GM19238 (cell line): ENCODE measurements at regions not wholly inside any gene's neighbourhood (a gene's known extent, or its start where the extent isn't known, plus 50 kb on each side); places are given as distances from the start of the nearest gene placed in this dataset.
"Not testable (repeated sequence)": the region's sequence is repeated elsewhere in the genome, so short reads cannot be mapped to it uniquely, and the experiment has no call there.

ENCODE experiments used
- DNase-seq: peaks from one replicate; pipeline ENCODE4 v3.0.0; 2011; ENCODE audit warnings: low spot score; ENCODE audit not compliant: insufficient read length

DNA sequence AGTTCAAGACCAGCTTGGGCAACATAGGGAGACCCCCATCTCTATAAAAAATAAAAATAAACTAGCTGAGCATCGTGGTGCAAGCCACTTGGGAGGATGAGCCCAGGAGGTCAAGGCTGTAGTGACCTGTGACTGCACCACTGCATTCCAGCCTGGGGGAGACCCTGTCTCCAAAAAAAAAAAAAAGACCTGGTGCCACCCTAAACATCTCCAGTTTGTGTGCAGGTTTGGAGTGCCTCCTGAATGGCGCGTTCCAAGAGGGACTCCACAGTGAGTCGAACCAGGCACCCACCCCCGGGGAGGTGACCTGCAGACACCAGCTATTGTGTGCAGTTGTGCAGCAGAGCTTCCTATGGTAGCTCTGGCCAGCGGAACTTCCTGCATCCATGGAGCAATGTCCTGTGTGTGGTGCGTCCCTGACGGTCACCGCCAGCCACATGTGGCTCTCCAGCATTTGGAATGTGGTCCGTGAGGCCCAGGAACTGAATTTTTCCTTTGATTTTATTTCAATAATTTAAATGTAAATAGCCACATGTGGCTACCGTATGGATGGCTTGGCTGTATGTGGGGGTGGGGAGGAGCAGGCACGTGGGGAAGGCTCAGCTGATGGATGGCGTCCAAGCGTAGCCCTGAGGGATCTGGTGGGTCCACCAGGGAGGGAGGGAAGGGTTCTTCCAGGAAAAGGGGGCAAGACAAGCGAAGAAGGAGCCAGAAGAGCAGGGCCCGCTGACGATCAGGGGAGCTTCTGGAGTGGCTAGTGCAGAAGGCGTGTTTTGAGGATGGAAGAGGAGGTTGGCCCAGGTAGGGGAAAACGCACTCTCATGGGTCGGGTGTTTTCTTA lies 107.1 kb upstream of the GSE1 start:
- no peak for DNase-seq

DNA sequence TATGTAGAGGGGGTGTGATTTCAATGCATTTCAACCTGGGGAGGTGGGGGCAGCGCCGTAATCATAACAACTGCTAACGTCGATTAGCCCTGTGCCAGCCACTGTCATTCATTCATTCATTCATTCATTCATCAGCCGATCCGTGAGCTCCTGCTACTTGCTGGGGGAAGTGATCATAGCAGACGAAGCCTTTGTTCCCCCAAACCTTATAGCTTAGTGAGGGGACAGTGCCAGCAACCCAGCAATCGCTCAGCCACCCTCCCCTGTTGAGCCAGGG lies 106.5 kb upstream of the GSE1 start:
- DNase-seq = no peak

DNA sequence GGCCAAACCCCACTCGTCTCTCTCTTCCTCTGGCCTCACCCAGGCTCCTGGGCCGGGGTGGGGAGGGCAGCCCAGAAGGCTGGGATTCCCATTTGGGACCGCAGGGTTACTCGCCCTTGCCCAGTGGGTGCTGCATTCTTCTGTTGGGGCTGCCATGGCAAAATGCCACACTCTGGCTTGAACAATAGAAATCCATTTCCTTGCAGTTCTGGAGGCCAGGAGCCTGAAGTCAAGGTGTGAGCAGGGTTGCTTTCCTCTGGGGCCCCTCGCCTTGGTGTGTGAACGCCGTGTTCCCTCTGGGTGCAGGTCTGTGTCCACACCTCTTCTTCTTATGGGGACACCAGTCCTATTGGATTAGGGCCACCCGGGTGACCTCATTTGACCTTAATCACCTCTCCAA lies 105.8 kb upstream of the GSE1 start:
- DNase-seq = no peak

GRCh38 chr16:85508388-85508787 lies 104.7 kb upstream of the GSE1 start:
- DNase-seq = no peak

DNA sequence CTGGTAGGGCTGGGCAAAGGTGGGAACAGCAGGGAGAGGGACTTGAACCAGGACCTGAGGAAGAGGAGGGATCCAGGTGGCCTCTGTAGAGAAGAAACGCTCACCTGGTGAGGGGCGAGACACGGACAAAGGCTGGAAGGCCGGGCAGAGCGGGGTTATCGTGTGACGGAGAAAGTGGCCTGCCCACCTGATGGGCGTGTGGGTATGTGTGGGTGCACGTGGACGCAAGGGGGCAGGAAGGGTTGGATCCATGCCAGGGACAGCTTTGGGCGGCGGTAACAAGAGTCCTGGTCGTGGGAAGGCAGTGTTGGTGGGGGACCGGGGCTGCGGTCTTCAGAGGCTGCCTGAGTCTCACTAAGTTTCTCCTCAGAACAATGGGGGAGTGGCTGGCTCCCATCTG lies 104.1 kb upstream of the GSE1 start:
- no peak for DNase-seq

DNA sequence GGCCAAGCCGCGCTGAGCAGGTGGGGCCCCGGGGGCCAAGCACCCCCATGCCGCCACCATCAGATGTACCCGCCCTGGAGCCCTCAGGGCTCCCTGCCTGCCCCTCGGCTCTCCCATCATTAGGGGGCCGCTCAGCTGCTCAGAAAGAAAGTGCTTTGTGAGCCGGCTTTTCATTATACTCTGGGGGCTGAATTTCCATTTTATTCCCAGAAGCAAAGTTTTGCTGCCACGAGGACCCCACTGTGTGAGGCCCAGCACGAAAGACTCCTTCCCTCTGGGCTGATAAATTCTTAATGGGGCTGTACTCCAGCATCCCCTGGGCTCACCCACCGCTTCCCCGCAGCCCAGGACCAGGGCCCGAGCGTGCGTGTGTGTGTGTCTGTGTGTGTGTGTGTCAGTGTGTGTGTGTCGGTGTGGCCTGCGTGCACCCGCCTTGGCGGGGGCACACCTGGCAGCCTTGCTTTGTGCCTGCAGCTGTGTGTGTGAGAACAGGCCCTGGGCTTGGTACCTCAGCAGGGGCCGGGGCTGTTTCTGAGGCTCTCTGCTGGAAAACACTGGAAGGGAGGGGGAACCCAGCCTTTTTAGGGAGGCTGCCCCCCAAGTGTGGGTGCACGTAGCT lies 103.0 kb upstream of the GSE1 start:
- DNase-seq = no peak

DNA sequence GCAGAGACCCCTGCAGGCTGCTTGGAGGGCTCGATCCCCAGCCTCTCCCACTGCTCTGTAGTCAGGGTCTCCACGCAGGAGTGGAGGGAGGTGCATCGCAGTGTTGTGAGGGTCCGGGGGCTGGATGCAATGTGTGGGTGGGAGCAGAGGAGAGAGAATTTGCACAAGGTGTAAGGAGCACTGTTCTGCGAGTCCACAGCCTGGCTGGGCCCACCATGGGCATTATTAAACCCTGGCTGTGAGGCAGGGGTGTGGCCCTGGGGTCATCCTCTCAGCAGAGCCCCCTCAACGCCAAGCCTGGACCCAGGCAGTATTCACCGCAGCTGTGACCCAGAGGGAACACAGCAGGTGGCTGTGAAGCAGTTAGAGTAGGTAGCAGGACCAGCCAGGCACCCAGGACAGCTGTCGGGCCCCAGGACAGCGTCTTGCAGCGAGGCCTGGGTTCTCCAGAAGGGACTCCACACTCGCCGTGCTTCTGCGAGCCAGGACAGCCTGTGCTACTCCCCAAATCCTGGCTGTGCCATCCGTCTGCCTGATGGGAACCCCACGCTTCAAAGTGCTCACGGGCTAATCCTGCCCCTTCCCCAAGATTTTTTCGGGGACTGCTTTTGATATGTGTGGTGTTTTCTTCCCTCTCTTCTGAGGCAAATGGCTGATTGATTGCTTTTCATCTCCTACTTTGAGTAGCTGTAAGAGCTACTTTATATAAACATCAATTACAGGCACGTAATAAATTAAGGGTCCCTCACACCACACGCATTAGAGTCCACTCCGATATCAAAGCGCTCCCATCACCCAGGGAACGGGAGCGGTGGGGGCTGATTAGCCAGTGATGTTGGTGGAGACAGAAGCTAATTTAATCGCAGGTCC lies 100.9 kb upstream of the GSE1 start:
- no peak for DNase-seq

GRCh38 chr16:85512808-85513115 lies 100.4 kb upstream of the GSE1 start:
- no peak for DNase-seq

DNA sequence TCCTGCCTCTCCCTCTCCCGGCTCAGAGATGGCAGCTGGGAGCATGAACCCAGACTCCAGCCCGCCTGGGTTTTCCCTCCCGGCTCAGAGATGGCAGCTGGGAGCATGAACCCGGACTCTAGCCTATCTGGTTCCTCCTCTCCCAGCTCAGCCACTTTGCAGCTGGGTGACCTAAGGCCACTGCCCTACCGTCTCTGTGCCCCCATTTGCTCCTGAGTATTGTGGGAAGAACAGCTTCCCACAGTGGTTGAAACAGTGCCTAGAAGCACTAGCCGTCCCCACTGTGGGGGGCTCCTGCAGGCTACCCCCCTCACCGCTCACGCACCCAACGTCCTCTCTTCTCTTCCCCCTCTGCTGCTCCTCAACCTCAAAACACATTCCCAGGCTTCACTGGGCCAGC lies 99.9 kb upstream of the GSE1 start:
- DNase-seq = no peak

DNA sequence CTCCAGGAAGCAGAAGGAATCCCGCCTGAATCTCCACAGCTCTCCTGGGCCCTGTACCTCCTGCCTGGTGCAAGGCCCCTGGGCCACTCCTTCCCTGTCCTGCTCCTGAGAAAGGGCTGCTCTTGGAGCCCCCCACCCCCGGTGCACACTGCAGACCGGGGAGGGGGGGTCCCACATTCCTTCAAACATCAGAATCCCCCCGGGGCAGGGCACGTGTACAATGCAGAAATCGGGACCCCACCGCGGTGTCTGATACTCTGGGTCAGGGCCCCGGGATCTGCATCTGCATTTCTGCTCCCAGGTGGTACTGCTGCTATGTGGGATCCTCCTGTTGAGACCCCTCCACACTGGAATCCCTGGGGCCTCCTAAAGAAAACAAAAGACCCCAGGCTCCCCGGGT lies 99.5 kb upstream of the GSE1 start:
- DNase-seq = no peak

DNA sequence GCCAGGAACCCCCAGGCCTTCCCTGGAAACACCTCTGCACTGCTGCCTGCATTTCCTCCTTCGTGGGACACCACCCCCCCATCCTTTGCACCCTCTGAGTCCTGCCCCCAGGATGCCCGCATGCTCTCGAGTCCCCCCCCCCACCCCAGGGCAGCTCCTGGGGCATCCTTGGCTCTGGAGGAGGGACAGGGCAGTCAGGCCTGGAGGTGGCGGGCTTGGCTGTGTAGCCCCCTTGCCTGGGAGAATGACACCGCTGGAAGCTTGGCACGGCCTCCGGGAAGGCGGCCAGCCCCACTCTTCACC lies 98.9 kb upstream of the GSE1 start:
- no peak for DNase-seq

DNA sequence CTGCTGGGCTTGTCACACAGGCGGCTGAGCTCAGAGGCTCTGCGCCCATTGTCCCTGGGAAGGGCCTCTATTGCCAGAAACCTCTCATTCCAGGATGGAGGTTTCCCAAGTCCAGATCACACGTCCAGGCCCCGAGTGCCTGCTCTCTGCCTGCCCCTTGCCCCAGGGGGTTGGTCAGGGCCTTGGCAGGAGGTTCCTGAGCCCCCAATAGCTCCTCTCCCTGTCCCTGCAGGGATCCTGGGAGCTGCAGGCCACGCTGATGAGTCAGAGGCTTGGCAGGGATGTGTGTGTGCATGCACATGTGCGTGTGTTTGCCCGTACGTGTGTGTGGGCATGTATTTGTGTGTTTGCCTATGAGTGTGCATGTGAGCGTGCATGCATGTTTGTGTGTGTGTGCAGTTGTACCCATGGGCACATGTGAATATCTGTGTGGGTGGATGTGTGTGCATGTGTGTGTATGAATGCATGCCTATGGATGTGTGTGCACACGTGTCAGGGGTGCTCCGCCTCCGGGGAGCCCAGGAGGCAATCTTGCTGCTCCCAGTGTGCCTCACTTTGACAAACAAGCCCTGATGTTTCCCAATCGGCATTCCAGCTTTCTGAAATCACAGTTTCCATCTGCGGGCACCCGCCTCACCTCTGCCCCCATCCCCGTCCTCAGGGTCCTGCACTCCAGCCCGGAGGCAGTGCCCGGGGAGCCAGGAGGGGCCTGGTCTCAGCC lies 98.4 kb upstream of the GSE1 start:
- DNase-seq = no peak

DNA sequence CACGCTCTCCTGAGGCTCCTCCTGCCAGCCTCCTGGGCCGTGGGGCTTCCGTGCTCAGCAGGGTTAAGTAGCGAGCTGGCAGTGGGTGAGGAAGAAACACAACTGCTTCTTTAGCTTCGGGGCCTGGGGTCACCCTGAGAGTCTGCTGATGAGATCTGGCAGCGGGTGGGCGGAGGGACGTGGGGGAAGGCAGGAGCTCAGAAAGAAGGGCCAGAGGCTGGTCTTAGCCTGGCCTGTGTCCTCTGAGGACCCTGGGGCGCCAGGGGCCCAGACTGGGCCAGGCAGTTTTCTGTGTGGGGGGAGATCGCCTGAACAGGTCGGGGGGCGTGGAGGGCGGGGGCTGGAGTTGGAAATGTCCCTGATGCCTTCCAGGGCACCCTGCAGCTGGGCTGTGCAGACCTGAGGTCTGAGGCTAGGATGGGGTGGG lies 97.8 kb upstream of the GSE1 start:
- no peak for DNase-seq

DNA sequence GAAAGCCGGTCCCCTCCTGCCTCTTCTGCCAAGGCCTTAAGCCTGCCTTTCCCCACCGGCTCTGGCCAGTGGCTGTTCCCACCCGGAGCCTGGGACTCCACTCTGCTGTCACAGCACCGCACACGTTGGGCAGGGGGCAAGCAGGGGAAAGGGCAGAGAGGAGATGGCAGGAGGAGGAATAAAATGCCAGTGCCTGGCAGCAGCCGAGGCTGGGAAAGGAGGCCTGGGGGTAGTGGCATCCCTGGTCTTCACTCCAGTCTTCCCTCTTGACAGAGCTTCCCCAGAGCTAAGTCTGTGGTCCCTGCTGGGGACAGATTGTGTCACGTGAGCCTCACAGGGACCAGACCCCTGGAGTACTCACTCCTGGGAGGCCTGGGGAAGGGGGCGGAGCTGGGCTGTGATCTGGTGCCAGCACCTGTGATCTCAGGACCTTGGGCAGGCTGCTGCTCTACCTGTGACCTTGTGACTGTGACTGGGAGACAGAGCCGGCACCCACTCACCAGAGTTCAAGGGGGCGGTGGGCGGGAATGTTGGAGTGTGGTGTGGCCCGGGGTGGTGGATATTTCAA lies 97.2 kb upstream of the GSE1 start:
- DNase-seq = no peak

DNA sequence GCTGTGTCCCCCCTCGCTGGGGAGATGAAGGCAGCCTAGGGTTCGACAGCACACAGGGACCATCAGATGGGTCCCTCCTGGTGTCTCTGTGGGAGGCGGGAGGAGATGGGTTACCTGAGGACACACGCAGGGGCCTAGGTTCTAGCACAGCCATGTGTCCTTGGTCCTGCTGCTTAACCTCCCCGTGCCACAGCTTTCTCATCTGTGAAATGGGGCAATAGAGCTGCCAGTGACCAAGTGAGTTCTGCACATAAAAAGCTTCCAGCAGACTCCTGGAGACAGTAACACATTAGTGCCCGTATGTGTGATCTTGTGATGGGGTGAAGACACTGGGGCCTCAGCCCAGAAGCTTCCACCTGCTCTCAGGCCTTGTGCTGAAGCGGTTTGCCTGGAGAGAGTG lies 96.0 kb upstream of the GSE1 start:
- no peak for DNase-seq

GRCh38 chr16:85517563-85518179 lies 95.5 kb upstream of the GSE1 start:
- DNase-seq = no peak

DNA sequence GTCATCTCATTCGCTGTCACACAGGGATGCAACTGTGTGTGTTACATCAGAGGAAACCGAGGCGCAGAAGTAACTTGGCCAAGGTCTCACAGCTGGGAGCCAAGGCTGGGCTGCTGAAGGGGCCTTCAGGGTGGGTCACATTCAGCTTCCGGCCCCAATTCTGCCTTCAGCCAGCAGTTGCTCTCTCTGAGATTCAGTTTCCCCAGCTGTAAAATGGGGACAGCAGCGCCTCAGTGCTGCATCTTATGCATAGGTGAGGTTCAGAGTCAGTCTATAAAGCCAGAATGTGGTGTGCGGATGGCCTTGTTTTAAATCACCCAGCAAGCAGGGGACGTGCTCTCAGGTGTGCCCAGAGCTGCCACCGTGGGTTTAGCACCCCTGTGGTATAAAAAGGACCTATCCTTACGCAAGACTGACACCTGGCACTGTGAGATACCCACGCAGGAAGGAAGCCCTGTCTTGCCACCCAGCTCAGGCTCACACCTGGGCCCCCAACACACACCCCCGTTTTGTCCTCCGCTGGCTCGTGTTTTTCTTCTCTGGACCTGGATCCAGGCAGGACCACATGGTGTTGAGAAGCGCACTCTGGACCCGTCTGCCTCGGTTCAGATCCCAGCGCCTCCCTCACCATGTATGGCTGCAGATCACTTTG lies 94.6 kb upstream of the GSE1 start:
- DNase-seq = no peak

GRCh38 chr16:85519050-85519440 lies 94.1 kb upstream of the GSE1 start:
- DNase-seq = not testable (repeated sequence)

- DNase-seq = no peak
Measured at GRCh38 chr16:85519540-85520231, 93.4 kb upstream of the GSE1 start.

- no peak for DNase-seq
Measured at GRCh38 chr16:85520853-85521521, 92.1 kb upstream of the GSE1 start.
